Choroid plexus epithelial cell (primary cell): ENCODE measurements at regions not wholly inside any gene's neighbourhood (a gene's known extent, or its start where the extent isn't known, plus 50 kb on each side); places are given as distances from the start of the nearest gene placed in this dataset.

Experiments
- DNase-seq: peaks from one replicate; pipeline ENCODE4 v3.0.0-alpha.2; 2010; ENCODE audit warnings: low read depth
- H3K4me3 ChIP-seq: 2 replicates; pipeline ENCODE4 v1.5.1; 2011; ENCODE audit warnings: low read depth, mild to moderate bottlenecking, control low read depth, low read length, moderate library complexity
- CTCF ChIP-seq: conservative IDR thresholded peaks from 2 replicates; pipeline ENCODE4 v1.5.1; 2011; ENCODE audit warnings: low read depth, mild to moderate bottlenecking, control low read depth, inconsistent platforms, low read length, moderate library complexity

GRCh38 chr2:8217468-8218030 is 464.3 kb upstream of the ID2 start:
- H3K4me3 ChIP-seq, result no peak overlapping the region
- no peak for DNase-seq
- no peak for TF ChIP-seq CTCF

GRCh38 chr2:8219096-8219495 is 462.8 kb upstream of the ID2 start:
- DNase-seq, result no peak
- TF ChIP-seq CTCF, result no peak
- no peak overlapping the region for H3K4me3 ChIP-seq

- no peak for DNase-seq
- H3K4me3 ChIP-seq, result no peak overlapping the region
- no peak for TF ChIP-seq CTCF
Measured at GRCh38 chr2:8219631-8220355, 462.1 kb upstream of the ID2 start.

GRCh38 chr2:8222979-8223694 is 458.7 kb upstream of the ID2 start:
- H3K4me3 ChIP-seq, result no peak overlapping the region

GRCh38 chr2:8223695-8224346 is 458.0 kb upstream of the ID2 start:
- DNase-seq, result no peak
- TF ChIP-seq CTCF, result no peak
- H3K4me3 ChIP-seq, result no peak overlapping the region

More at GRCh38 chr2:8222979-8223694, 458.7 kb upstream of the ID2 start:
- DNase-seq, result no peak
- TF ChIP-seq CTCF, result no peak

- H3K4me3 ChIP-seq, result no peak overlapping the region
- DNase-seq, result no peak
- no peak for TF ChIP-seq CTCF
Measured at GRCh38 chr2:8224347-8225190, 457.3 kb upstream of the ID2 start.
